Naive thymus-derived CD8-positive, alpha-beta T cell (primary cell): ENCODE measurements at regions not wholly inside any gene's neighbourhood (a gene's known extent, or its start where the extent isn't known, plus 50 kb on each side); places are given as distances from the start of the nearest gene placed in this dataset.

Experiments used
- ATAC-seq, 2 donors: fragments of 150-1000 bp; cut with Tn5 transposase in 1 of 2; sonication (Bioruptor Pico), chemical (Tn5 transposase) in 1 of 2; 1 replicate in 1 of 2; 2 replicates in 1 of 2; pipeline ENCODE4 v1.10.0; 2021; ENCODE audit warnings: mild to moderate bottlenecking in 2 of 2, moderate library complexity in 2 of 2
- POLR2A ChIA-PET: fragments of 350-600 bp; sonication (Branson Sonifier 250); formaldehyde crosslinking; loops from one replicate; lab custom pipeline; 2021; ENCODE audit warnings: antibody characterized with exemption; lab: Charles Lee
- DNase-seq, 10 donors: peaks; one replicate each; pipeline versions ENCODE4 v3.0.0 to v3.0.0-alpha.2; 2020 to 2022
- H3K27ac Mint-ChIP-seq, 10 donors: one replicate each; pipeline ENCODE4 v1.8.0; 2020 to 2022; ENCODE audit warnings: mild to moderate bottlenecking in 10 of 10, mixed read lengths in 10 of 10, moderate library complexity in 4 of 10, inconsistent platforms in 1 of 10
- H3K27me3 Mint-ChIP-seq, 5 donors: one replicate each; pipeline ENCODE4 v1.8.0; 2021 to 2022; ENCODE audit warnings: mixed read lengths in 5 of 5
- H3K36me3 Mint-ChIP-seq, 3 donors: one replicate each; pipeline ENCODE4 v1.8.0; 2020 to 2022; ENCODE audit warnings: mixed read lengths in 3 of 3, mild to moderate bottlenecking in 2 of 3, inconsistent platforms in 1 of 3
- H3K4me1 Mint-ChIP-seq, 4 donors: one replicate each; pipeline ENCODE4 v1.8.0; 2021 to 2022; ENCODE audit warnings: mixed read lengths in 4 of 4
- H3K4me3 Mint-ChIP-seq, 10 donors: one replicate each; pipeline ENCODE4 v1.8.0; 2020 to 2022; ENCODE audit warnings: mild to moderate bottlenecking in 10 of 10, mixed read lengths in 10 of 10, moderate library complexity in 6 of 10, inconsistent platforms in 1 of 10
- H3K9me3 Mint-ChIP-seq, 9 donors: one replicate each; pipeline ENCODE4 v1.8.0; 2020 to 2022; ENCODE audit warnings: mixed read lengths in 9 of 9, mild to moderate bottlenecking in 3 of 9, inconsistent platforms in 1 of 9, moderate library complexity in 1 of 9

DNA sequence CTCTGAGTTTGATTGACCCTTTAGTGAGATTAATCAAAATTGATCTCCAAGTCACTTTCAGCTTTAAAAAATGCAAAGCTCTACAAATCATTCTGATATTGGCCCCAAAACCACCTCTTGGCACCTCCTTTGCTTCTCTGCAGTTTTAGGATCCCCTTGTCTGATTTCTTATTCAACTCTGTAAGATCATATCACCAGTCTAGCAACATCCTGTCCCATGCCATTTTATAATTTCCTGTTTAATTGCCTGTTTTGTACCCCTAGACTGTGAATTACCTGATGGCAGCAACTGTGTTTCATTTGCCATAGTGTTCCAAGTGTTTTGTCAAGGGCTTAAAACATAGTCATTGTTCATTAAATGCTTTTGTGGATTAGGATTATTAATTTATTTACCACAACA, 406.3 kb upstream of the TRIB2 start:
- H3K4me1 Mint-ChIP-seq, result peaks cover 24 to 48% (median 45%) of the 10 kb centered on the region in 4 donors
- DNase-seq, result peak in 2 of 10 donors; percentile 20 to 26
- H3K9me3 Mint-ChIP-seq, result peaks cover 0 to 2% (median 0%) of the 10 kb centered on the region in 9 donors
- peak overlapping the region in 8 of 10 donors; percentile 1 to 61 (median 42) for H3K4me3 Mint-ChIP-seq
- peak overlapping the region in 9 of 10 donors; percentile 6 to 85 (median 45) for H3K27ac Mint-ChIP-seq
- H3K27me3 Mint-ChIP-seq, result no peaks in the 10 kb centered on the region
- no peaks in the 10 kb centered on the region for H3K36me3 Mint-ChIP-seq
- POLR2A ChIA-PET, result interaction anchor here (2.4 kb wide), 1 partner anchor 8 kb away, joined by 5 read pairs; no protein-coding TSS in a partner anchor
- peak; percentile 41 to 76 for ATAC-seq

DNA sequence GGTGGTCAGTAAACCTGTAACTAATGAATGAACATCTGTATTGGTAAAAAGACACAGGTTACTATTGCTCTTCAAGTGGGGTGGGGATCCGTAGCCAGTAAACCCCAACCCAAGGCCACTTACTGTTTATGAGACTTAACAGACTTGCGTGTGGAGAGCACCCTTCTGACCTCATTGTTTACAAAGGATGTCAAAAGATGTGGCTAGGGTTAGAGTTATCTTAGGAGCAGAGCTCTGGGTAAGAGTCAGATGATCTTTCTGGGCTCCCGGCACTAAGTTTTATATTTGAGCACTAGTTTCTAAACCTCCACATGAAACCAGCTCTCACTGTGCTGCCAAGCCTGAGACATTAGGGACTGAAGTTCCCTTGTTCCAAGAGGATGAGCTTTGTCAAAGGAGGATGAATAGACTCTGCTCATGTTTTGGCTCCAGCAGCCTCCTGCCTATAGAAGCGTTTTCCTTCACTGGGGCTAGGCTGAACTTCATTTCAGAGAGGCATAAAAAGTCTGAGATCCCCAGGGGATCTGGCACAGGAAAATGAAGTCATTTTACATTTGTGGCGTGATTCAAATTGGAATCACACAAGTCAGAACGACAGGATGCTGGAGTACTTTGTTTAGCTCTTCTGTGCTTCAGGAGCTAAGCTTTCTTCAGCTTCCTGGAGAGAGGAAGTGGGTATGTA, 403.1 kb upstream of the TRIB2 start:
- DNase-seq, result peak in 2 of 10 donors; percentile 14 to 37

DNA sequence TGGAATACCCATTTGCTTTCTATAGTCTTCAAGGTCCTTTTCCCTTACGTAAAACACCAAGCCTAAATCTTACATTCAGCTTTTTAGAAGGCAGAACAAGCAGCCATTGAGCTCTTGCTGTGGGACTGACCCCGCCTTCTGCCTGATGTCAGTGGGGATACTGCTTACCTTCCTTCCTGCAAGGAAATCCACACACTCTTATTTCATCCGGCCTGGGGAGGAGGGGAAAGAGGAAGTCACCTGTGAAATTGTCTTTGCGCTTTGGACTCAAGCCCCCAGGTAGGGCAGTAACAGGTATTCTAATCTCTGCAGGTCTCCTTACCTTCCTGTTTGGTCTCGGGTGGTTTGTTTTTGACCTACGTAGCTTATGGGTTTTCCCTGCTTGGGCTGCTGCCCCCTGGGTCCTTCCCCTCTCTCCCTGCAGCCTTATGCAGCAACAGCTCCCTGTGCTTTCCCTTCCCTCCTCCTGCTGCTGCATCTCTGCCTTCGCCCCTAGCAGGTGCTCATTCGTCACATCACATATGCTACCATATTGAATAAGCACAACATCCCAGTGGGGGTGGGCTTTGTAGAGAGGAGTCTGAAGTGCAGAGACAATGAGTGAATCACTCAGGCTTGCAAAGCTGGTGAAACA, 402.5 kb upstream of the TRIB2 start:
- ATAC-seq, result no peak
- DNase-seq, result no peak
- POLR2A ChIA-PET, result interaction anchor here (1.0 kb wide), 1 partner anchor 12 kb away, joined by 5 read pairs; no protein-coding TSS in a partner anchor
- Mint-ChIP-seq H3K4me3 (peak overlapping the region in 5 of 10 donors; percentile 17 to 47 (median 22)), H3K9me3 (peaks cover 0 to 2% (median 0%) of the 10 kb centered on the region in 9 donors), H3K36me3 (no peaks in the 10 kb centered on the region), H3K27ac (peak overlapping the region in 3 of 10 donors; percentile 3 to 83 (median 68)), H3K27me3 (no peaks in the 10 kb centered on the region), H3K4me1 (peaks cover 22 to 51% (median 42%) of the 10 kb centered on the region in 4 donors)

More for the DNA sequence above, 403.1 kb upstream of the TRIB2 start:
- Mint-ChIP-seq H3K27me3 (no peaks in the 10 kb centered on the region), H3K4me3 (peak overlapping the region in 4 of 10 donors; percentile 11 to 19 (median 14)), H3K9me3 (peaks cover 0 to 2% (median 0%) of the 10 kb centered on the region in 9 donors), H3K4me1 (peaks cover 24 to 55% (median 45%) of the 10 kb centered on the region in 4 donors), H3K27ac (peak overlapping the region in 9 of 10 donors; percentile 3 to 78 (median 58)), H3K36me3 (no peaks in the 10 kb centered on the region)
- POLR2A ChIA-PET, result interaction anchor here (1.0 kb wide), 1 partner anchor 11 kb away, joined by 5 read pairs; no protein-coding TSS in a partner anchor
- peak; percentile 49 to 75 for ATAC-seq

DNA sequence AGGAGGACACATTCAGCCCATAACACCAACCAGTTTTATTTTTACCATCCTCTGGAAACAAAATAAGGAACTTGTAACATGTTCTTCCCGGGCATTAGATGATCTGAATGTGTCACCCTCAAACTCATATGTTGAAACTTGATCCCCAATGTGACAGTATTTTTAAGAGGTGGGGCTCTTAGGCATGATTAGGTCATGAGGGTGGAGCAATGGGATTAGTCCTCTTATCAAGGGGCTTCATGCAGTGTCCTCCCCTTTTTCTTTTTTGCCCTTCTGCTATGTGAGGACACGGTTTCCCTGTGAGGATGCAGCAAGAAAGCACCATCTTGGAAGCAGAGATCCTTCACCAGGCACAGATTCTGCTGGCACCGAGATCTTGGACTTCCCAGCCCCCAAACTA, 401.5 kb upstream of the TRIB2 start:
- no peaks in the 10 kb centered on the region for H3K36me3 Mint-ChIP-seq
- DNase-seq, result no peak
- peaks cover 0 to 2% (median 0%) of the 10 kb centered on the region in 9 donors for H3K9me3 Mint-ChIP-seq
- H3K4me1 Mint-ChIP-seq, result peaks cover 20 to 53% (median 35%) of the 10 kb centered on the region in 4 donors
- H3K27me3 Mint-ChIP-seq, result no peaks in the 10 kb centered on the region
- ATAC-seq, result no peak
- POLR2A ChIA-PET, result no interaction called here
- no peak overlapping the region for H3K4me3 Mint-ChIP-seq
- H3K27ac Mint-ChIP-seq, result no peak overlapping the region

DNA sequence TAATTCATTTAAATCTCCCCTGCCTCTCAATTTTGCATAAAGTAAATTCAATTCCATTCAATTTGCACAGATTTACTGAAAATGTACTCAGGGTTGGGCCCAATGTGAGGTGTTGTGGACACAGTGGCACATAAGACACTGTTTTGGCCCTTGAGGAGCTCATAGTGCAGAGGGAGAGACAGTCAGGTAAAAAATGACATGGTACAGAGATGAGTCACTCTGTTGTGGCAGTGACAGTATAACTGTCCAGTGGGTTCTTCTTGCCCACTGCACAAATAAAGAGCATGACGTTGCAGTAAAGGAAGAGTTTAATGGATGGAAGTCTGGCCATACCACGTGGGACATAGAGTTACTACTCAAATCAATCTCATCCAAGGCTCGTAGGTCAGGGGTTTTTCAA, 400.3 kb upstream of the TRIB2 start:
- Mint-ChIP-seq H3K27ac (no peak overlapping the region), H3K36me3 (no peaks in the 10 kb centered on the region), H3K4me1 (peaks cover 16 to 48% (median 23%) of the 10 kb centered on the region in 4 donors), H3K9me3 (no peaks in the 10 kb centered on the region), H3K4me3 (no peak overlapping the region), H3K27me3 (no peaks in the 10 kb centered on the region)
- POLR2A ChIA-PET, result no interaction called here
- ATAC-seq (no peak), DNase-seq (no peak)

DNA sequence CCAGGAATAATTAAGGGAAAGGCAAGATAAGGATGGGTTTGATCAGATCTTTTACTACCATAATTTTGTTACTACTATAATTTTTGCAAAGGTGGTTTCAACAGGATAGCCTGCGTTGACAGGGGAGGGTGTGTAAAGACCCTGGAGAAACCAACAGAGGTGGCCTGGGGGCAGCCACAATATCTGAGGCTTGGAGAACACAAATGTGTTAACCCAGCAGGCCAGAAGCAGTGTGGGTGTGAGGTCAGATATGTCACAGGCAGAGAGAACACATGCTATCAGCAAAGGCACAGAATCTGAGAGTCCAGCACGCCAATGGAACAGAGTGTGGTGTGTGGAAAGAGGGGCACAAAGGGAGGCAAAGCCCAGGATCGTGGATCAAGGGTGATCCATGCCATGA, 399.4 kb upstream of the TRIB2 start:
- no peak for DNase-seq
- ATAC-seq, result no peak
- Mint-ChIP-seq H3K27ac (peak overlapping the region in 1 of 10 donors; percentile 63), H3K9me3 (no peaks in the 10 kb centered on the region), H3K4me1 (peaks cover 16 to 47% (median 22%) of the 10 kb centered on the region in 4 donors), H3K36me3 (no peaks in the 10 kb centered on the region), H3K27me3 (no peaks in the 10 kb centered on the region), H3K4me3 (no peak overlapping the region)
- POLR2A ChIA-PET, result no interaction called here

DNA sequence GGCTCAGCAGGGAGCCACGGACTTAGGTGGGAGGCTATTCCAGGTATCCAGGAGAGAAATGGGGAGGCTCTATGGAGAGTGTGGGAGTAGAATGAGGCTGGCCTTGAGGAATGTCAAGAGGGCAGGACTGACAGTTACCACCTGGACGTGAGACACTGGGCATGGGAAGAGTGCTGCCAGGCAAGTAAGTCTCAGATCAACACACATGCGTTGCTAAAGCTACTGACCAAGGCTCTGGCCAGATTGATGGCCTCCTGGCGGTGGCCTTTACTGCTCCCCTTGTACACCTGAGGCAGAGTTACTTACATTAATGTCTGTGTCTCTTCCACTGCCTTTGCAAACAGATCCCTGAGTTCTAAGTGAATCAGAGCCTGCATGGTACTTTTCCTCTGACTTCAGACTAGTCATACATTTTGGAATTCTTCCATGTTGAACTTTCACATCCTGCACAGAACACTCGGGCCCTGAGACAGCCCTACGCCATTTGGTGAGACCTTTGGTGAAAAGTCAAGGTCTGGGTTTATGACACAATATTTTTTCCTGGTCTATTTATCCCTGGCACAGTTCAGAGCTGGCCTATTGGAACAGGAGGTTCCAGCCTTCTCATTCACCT, 398.8 kb upstream of the TRIB2 start:
- Mint-ChIP-seq H3K4me3 (no peak overlapping the region), H3K27me3 (no peaks in the 10 kb centered on the region), H3K36me3 (no peaks in the 10 kb centered on the region), H3K4me1 (peaks cover 12 to 44% (median 19%) of the 10 kb centered on the region in 4 donors), H3K9me3 (no peaks in the 10 kb centered on the region), H3K27ac (peak overlapping the region in 1 of 10 donors; percentile 63)
- no peak for DNase-seq
- POLR2A ChIA-PET, result no interaction called here
- ATAC-seq, result no peak

DNA sequence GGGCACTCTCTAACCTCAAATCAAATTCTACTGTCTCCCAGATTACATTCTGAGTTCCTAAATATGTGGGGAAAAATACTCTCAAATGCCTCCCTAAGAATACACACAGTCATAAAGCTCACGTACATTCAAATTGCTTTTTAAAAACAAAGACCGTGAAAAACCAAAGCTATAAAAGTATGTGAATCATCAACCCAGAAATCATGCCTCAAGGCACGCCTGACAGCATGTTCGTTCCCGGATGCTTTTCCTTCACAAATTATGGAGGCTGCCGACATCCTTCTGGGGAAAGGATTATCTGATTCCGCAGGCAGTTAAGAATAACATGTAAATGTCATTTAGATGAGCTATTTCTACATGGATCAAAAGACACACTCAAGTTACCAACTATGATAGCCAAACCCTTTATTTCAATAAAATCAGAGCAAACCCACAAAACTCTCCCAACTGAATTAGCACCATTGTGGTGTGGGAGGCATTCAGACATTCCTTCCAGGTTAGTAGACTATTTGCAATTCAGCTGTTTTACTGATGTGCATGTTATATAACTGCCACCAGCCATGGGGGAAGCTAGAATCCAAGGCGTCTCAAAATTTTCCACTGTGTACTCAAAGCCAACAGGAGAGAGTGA, 398.2 kb upstream of the TRIB2 start:
- DNase-seq (no peak), ATAC-seq (no peak)
- Mint-ChIP-seq H3K27ac (no peak overlapping the region), H3K27me3 (no peaks in the 10 kb centered on the region), H3K9me3 (no peaks in the 10 kb centered on the region), H3K36me3 (no peaks in the 10 kb centered on the region), H3K4me3 (no peak overlapping the region), H3K4me1 (peaks cover 6 to 38% (median 13%) of the 10 kb centered on the region in 4 donors)
- POLR2A ChIA-PET, result no interaction called here

DNA sequence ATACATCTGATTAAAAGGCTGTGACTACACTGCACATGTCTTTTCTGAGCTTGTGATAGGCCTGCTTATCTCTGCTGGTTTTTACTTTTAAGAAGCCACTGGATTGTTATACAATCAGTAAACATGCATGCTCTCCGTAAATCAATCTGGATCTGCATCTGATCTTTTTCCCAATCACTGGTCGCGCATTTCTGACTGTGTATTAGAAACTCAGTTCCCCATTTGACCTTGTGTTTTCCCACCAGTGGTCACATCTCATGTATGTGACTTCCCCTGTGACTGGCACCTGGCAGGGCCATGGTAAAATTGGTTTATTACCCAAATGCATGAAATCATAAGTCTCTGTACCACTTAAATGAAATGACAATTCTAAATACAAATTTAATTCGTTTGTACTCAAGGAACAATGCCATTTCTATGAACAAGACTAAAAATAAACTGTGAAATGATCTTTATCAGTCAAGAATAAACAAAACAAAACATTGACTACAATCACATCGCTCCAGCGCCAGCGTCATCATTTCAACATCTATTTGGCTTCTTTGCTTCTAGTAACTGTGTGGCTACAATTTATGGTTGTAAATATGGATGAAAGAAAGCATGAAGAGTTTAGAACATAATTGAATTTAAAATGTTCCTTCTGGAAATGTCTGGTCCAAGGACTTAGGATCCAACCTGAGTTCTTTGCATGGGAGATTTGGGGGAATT, 396.6 kb upstream of the TRIB2 start:
- no peak for DNase-seq
- peaks cover 0 to 25% (median 0%) of the 10 kb centered on the region in 4 donors for H3K4me1 Mint-ChIP-seq
- no peaks in the 10 kb centered on the region for H3K27me3 Mint-ChIP-seq
- no peak overlapping the region for H3K27ac Mint-ChIP-seq
- no peak overlapping the region for H3K4me3 Mint-ChIP-seq
- ATAC-seq, result no peak
- no peaks in the 10 kb centered on the region for H3K9me3 Mint-ChIP-seq
- no peaks in the 10 kb centered on the region for H3K36me3 Mint-ChIP-seq
- POLR2A ChIA-PET, result interaction anchor here (0.6 kb wide), 1 partner anchor 14 kb away, joined by 3 read pairs; no protein-coding TSS in a partner anchor

DNA sequence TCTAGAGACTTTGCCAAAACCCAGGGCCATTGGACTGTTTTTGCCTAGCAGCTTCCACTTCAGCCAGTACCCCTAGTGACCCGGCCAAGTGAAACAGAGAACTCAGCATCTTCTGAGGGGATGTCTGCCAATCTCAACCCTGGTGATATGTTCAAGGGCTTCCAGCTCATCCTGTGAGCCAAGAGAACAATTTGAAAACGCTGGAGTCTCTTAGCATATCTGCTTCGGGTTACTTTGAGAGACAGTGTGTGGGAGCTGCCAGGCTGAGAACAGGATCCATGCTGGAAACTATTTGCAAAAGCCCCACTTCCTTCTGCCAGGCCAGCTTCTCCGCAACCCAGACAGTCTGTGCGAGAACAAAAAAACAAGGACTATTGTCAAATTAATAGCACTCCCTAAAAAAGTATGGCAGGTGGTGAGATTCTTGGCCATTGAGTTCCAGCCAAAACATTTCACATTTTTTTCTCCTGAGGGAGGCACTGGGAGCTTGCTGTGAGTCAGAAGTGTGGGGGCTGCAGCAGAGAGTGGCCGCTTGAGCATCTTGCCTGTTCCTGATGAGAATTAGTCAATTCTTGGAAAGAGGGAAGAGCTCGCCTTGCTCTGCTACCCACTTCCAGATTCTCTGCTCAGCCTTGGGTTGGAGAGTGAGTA, 395.6 kb upstream of the TRIB2 start:
- Mint-ChIP-seq H3K27ac (no peak overlapping the region), H3K36me3 (no peaks in the 10 kb centered on the region), H3K4me3 (no peak overlapping the region), H3K9me3 (no peaks in the 10 kb centered on the region), H3K4me1 (peaks cover 0 to 31% (median 6%) of the 10 kb centered on the region in 4 donors), H3K27me3 (peaks cover 0 to 6% (median 0%) of the 10 kb centered on the region in 5 donors)
- POLR2A ChIA-PET, result interaction anchor here (0.5 to 0.6 kb wide), 2 partner anchors 13 to 193 kb away, joined by 3 read pairs; no protein-coding TSS in a partner anchor
- ATAC-seq (no peak), DNase-seq (no peak)

DNA sequence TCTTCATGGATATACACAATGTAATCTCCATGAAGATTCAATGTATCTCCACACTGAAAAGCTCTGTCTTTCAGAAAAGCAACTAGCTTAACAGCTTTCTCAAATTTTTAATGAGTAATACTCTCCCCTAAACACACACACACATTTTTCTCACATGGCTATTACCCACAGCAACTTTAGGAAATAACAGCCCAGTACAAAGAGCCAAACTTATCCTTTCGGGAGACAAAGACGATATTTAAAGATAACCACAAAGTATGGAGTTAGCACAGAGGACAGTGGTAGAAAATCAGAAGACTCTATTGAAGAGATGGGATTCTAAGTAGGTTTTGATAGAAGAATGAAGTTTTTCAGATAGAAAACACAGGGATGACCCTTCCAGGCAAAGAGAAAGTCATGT, 394.9 kb upstream of the TRIB2 start:
- ATAC-seq (no peak), DNase-seq (no peak)
- Mint-ChIP-seq H3K27me3 (peaks cover 0 to 6% (median 0%) of the 10 kb centered on the region in 5 donors), H3K4me3 (no peak overlapping the region), H3K4me1 (peaks cover 3 to 37% (median 13%) of the 10 kb centered on the region in 4 donors), H3K27ac (no peak overlapping the region), H3K9me3 (peaks cover 0 to 3% (median 0%) of the 10 kb centered on the region in 9 donors), H3K36me3 (no peaks in the 10 kb centered on the region)
- POLR2A ChIA-PET, result interaction anchor here (0.5 kb wide), 1 partner anchor 194 kb away, joined by 3 read pairs; no protein-coding TSS in a partner anchor
